Small intestine (tissue), 7 donors: ENCODE measurements at regions not wholly inside any gene's neighbourhood (a gene's known extent, or its start where the extent isn't known, plus 50 kb on each side); places are given as distances from the start of the nearest gene placed in this dataset.
"Not testable (repeated sequence)": the region's sequence is repeated elsewhere in the genome, so short reads cannot be mapped to it uniquely, and the experiment has no call there.

Experiments
- DNase-seq, 2 donors: peaks; one replicate each; pipeline versions ENCODE4 v3.0.0 to v3.0.0-alpha.2; 2013
- FAIRE-seq: peaks from 2 replicates; lab custom pipeline; 2012; peaks lifted over from hg19 to GRCh38; lab: Jason Lieb, UNC
- H3K27ac ChIP-seq, 3 donors: one replicate each; pipeline ENCODE4 v1.5.1; 2013; ENCODE audit warnings: low read length in 2 of 3, mild to moderate bottlenecking in 2 of 3, control low read depth in 1 of 3, inconsistent platforms in 1 of 3, low read depth in 1 of 3, moderate library complexity in 1 of 3
- H3K27me3 ChIP-seq, 3 donors: one replicate each; pipeline ENCODE4 v1.6.1; 2013; ENCODE audit warnings: low read length in 3 of 3, inconsistent platforms in 1 of 3; ENCODE audit not compliant: control insufficient read depth in 3 of 3, insufficient read depth in 3 of 3
- H3K36me3 ChIP-seq, 3 donors: one replicate each; pipeline ENCODE4 v1.6.1; 2013; ENCODE audit warnings: low read length in 3 of 3, inconsistent platforms in 1 of 3, low read depth in 1 of 3, mild to moderate bottlenecking in 1 of 3, moderate library complexity in 1 of 3; ENCODE audit not compliant: control insufficient read depth in 3 of 3, insufficient read depth in 2 of 3
- H3K4me1 ChIP-seq, 3 donors: one replicate each; pipeline ENCODE4 v1.6.1; 2013; ENCODE audit warnings: low read length in 2 of 3, inconsistent platforms in 1 of 3, low read depth in 1 of 3, mild to moderate bottlenecking in 1 of 3, moderate library complexity in 1 of 3; ENCODE audit not compliant: control insufficient read depth in 3 of 3, insufficient read depth in 2 of 3
- H3K4me3 ChIP-seq, 3 donors: one replicate each; pipeline ENCODE4 v1.5.1; 2013; ENCODE audit warnings: low read length in 3 of 3, control low read depth in 1 of 3, inconsistent platforms in 1 of 3, low read depth in 1 of 3, mild to moderate bottlenecking in 1 of 3, moderate library complexity in 1 of 3
- H3K9me3 ChIP-seq, 2 donors: one replicate each; pipeline ENCODE4 v1.6.1; 2013; ENCODE audit warnings: low read depth in 1 of 2, low read length in 1 of 2; ENCODE audit not compliant: control insufficient read depth in 2 of 2, insufficient read depth in 1 of 2
- WGBS, 3 donors: extraction: QIAGEN DNeasy Blood & Tissue Kit; methylation state at CpG; one replicate each; pipeline ENCODE4 v1.1.7; 2013; 5-methylcytosine and 5-hydroxymethylcytosine counted together
- donor health status: healthy with polysubstance abuse.
- donor health status: control.
- donor health status: control.
- donor health status: Bipolar disorder and iron deficiency.
- donor health status: healthy.

- 73 to 88% (median 80%) methylated on average over 3 of the region's 3 CpGs for WGBS, 3 donors
- no peak for DNase-seq
- Histone ChIP-seq H3K4me3 (no peak overlapping the region), H3K27ac (no peak overlapping the region), H3K4me1 (no peaks in the 10 kb centered on the region), H3K36me3 (no peaks in the 10 kb centered on the region), H3K27me3 (no peaks in the 10 kb centered on the region), H3K9me3 (no peaks in the 10 kb centered on the region)
- no peak for FAIRE-seq
Observed at GRCh38 chr7:15816835-15817426, 130.4 kb upstream of the MEOX2 start.

GRCh38 chr7:15813448-15813847 lies 127.0 kb upstream of the MEOX2 start:
- FAIRE-seq = peak; percentile 92
- no peaks in the 10 kb centered on the region for H3K9me3 ChIP-seq
- 96 to 99% (median 97%) methylated on average over 1 of the region's 1 CpG for WGBS, 3 donors
- H3K4me3 ChIP-seq = no peak overlapping the region
- no peaks in the 10 kb centered on the region for H3K27me3 ChIP-seq
- no peak overlapping the region for H3K27ac ChIP-seq
- H3K4me1 ChIP-seq = no peaks in the 10 kb centered on the region
- DNase-seq = no peak
- H3K36me3 ChIP-seq = no peaks in the 10 kb centered on the region

DNA sequence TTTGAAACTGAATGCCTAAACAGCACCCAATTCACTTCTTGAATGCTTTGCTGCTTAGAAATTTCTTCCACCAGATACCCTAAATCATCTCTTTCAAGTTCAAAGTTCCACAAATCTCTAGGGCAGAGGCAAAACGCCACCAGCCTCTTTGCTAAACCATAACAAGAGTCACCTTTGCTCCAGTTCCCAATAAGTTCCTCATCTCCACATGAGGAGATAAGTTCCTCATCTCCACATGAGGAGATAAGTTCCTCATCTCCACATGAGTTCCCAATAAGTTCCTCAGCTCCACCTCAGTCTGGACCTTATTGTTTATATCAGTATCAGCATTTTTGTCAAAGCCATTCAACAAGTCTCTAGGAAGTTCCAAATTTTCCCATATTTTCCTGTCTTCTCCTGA lies 123.9 kb upstream of the MEOX2 start:
- not testable (repeated sequence) for H3K9me3 ChIP-seq, H3K27ac ChIP-seq, H3K27me3 ChIP-seq, FAIRE-seq, H3K4me3 ChIP-seq, DNase-seq, H3K4me1 ChIP-seq, H3K36me3 ChIP-seq
- 23 to 56% (median 35%) methylated on average over 1 of the region's 1 CpG for WGBS, 3 donors

DNA sequence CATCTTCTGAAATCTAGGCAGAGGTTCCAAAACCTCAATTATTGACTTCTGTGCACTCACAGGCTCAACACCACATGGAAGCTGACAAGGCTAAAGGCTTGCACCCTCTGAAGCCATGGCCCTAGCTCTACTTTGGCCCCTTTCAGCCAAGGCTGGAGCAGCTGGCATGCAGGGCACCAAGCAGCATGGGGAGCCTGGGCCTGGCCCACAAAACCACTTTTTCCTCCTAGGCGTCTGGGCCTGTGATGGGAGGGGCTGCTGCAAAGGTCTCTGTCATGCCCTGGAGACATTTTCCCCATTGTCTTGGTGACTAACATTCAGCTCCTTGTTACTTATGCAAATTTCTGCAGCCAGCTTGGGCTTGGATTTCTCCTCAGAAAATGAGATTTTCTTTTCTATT lies 123.5 kb upstream of the MEOX2 start:
- not testable (repeated sequence) for FAIRE-seq
- 87 to 89% (median 88%) methylated on average over 1 of the region's 1 CpG for WGBS, 3 donors

GRCh38 chr7:15805891-15806290 lies 119.4 kb upstream of the MEOX2 start:
- WGBS, 3 donors = 58 to 69% (median 67%) methylated on average over 2 of the region's 2 CpGs
- DNase-seq (no peak), FAIRE-seq (no peak)

More for the DNA sequence above, 123.5 kb upstream of the MEOX2 start:
- not testable (repeated sequence) for H3K4me1 ChIP-seq, H3K4me3 ChIP-seq, H3K27ac ChIP-seq, H3K9me3 ChIP-seq, H3K27me3 ChIP-seq, H3K36me3 ChIP-seq, DNase-seq

DNA sequence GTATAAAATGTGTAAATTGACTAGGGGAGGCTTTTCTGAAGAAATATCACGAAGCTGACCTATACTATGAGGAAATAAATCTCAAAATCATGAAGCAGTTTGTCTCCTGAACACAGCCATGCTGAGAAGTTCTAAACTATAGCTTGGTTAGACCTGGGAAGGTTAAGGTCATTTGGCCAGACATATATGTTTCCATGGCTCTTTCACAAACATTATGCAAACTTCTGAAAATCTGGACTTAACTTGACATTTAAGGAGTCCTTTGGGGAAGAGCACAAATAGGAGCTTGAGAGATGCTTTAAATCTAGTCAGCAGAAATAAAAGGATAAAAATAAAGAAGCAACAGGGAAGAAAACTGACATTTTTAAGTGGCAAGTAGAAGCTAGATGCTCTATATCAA lies 115.9 kb upstream of the MEOX2 start:
- no peak for FAIRE-seq
- no peak for DNase-seq
- Histone ChIP-seq H3K27ac (no peak overlapping the region), H3K9me3 (no peaks in the 10 kb centered on the region), H3K27me3 (no peaks in the 10 kb centered on the region), H3K36me3 (no peaks in the 10 kb centered on the region), H3K4me3 (no peak overlapping the region), H3K4me1 (no peaks in the 10 kb centered on the region)
- 42 to 68% (median 47%) methylated on average over 1 of the region's 1 CpG for WGBS, 3 donors

More at GRCh38 chr7:15805891-15806290, 119.4 kb upstream of the MEOX2 start:
- H3K36me3 ChIP-seq = no peaks in the 10 kb centered on the region
- no peaks in the 10 kb centered on the region for H3K9me3 ChIP-seq
- no peaks in the 10 kb centered on the region for H3K4me1 ChIP-seq
- H3K4me3 ChIP-seq = no peak overlapping the region
- H3K27me3 ChIP-seq = no peaks in the 10 kb centered on the region
- H3K27ac ChIP-seq = no peak overlapping the region

DNA sequence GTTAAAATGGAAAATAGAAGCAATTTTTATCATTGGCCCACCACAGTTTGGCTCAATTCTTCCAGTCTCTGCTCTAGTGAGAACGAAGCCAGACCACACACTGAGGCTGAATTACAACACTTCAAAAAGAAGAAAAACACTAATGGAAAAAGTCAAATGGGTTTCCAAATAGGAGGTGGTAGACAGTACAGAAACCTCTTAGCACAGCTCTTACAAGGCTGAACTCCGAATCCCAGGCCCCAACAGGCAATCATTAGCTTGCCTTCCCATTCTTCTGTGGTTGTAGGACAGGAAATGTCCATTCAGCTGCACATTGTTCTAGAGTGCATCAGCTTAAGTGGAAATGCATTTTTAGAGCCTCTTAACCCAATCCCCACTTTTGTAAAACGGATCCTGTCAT lies 115.1 kb upstream of the MEOX2 start:
- WGBS, 3 donors = 50 to 72% (median 62%) methylated on average over 3 of the region's 3 CpGs
- no peaks in the 10 kb centered on the region for H3K36me3 ChIP-seq

GRCh38 chr7:15801041-15801440 lies 114.6 kb upstream of the MEOX2 start:
- H3K27ac ChIP-seq = no peak overlapping the region
- no peak overlapping the region for H3K4me3 ChIP-seq
- H3K9me3 ChIP-seq = no peaks in the 10 kb centered on the region
- no peaks in the 10 kb centered on the region for H3K27me3 ChIP-seq
- no peaks in the 10 kb centered on the region for H3K36me3 ChIP-seq
- H3K4me1 ChIP-seq = no peaks in the 10 kb centered on the region
- DNase-seq = no peak
- no peak for FAIRE-seq

More for the DNA sequence above, 115.1 kb upstream of the MEOX2 start:
- Histone ChIP-seq H3K4me3 (no peak overlapping the region), H3K9me3 (no peaks in the 10 kb centered on the region), H3K4me1 (no peaks in the 10 kb centered on the region), H3K27me3 (no peaks in the 10 kb centered on the region), H3K27ac (no peak overlapping the region)
- DNase-seq (no peak), FAIRE-seq (no peak)

- FAIRE-seq (no peak), DNase-seq (no peak)
- Histone ChIP-seq H3K4me1 (no peaks in the 10 kb centered on the region), H3K36me3 (no peaks in the 10 kb centered on the region), H3K4me3 (no peak overlapping the region), H3K27me3 (no peaks in the 10 kb centered on the region), H3K9me3 (no peaks in the 10 kb centered on the region), H3K27ac (no peak overlapping the region)
- 38 to 50% (median 41%) methylated on average over 1 of the region's 1 CpG for WGBS, 3 donors
Observed at GRCh38 chr7:15798081-15798480, 111.6 kb upstream of the MEOX2 start.
